IMR-90 (cell line): ENCODE measurements at regions not wholly inside any gene's neighbourhood (a gene's known extent, or its start where the extent isn't known, plus 50 kb on each side); places are given as distances from the start of the nearest gene placed in this dataset.

ENCODE experiments used
- ATAC-seq: fragments of 200-7000 bp; cut with Tn5 transposase; 2 replicates; pipeline ENCODE4 v1.9.1; 2020; ENCODE audit warnings: low read depth, mild to moderate bottlenecking, moderate library complexity
- BruUV-seq: library from RNA; stranded (reverse); fragments of 400-500 nt; replicated peaks from 2 replicates; lab custom pipeline; 2021; lab: Mats Ljungman, UMichigan
- CTCF ChIA-PET: fragments of 300-600 bp; formaldehyde crosslinking; extraction: SDS; loops from one replicate; lab custom pipeline; 2021; ENCODE audit warnings: antibody characterized with exemption; lab: Yijun Ruan, JAX
- POLR2A ChIA-PET: fragments of 300-600 bp; sonication (Branson Sonifier 250); formaldehyde crosslinking; loops from one replicate; lab custom pipeline; 2022; ENCODE audit warnings: antibody characterized with exemption; ENCODE audit not compliant: unreplicated experiment; lab: Charles Lee
- DNase-seq: peaks from one replicate; pipeline ENCODE4 v3.0.0; 2013
- H2AFZ ChIP-seq: replicated peaks from 2 replicates; pipeline ENCODE3; 2013; ENCODE audit warnings: low read length, mild to moderate bottlenecking; ENCODE audit not compliant: poor library complexity
- H2AK5ac ChIP-seq: 2 replicates; pipeline ENCODE4 v1.6.1; 2013; ENCODE audit warnings: low read depth, low read length, inconsistent platforms
- H2AK9ac ChIP-seq: replicated peaks from 2 replicates; pipeline ENCODE3; 2013; ENCODE audit warnings: mild to moderate bottlenecking, low read depth, low read length, moderate library complexity; ENCODE audit not compliant: poor library complexity
- H2BK120ac ChIP-seq: 2 replicates; pipeline ENCODE4 v1.6.1; 2013; ENCODE audit warnings: low read depth, low read length, inconsistent platforms
- H2BK15ac ChIP-seq: 3 replicates; pipeline ENCODE4 v1.6.1; 2013; ENCODE audit warnings: low read depth, low read length, inconsistent platforms
- H2BK20ac ChIP-seq: 2 replicates; pipeline ENCODE4 v1.6.1; 2013; ENCODE audit warnings: low read depth, mild to moderate bottlenecking, inconsistent platforms, low read length, moderate library complexity
- H2BK5ac ChIP-seq: 2 replicates; pipeline ENCODE4 v1.6.1; 2013; ENCODE audit warnings: mild to moderate bottlenecking, low read depth, low read length, inconsistent platforms; ENCODE audit not compliant: poor library complexity, severe bottlenecking
- H3K14ac ChIP-seq: replicated peaks from 2 replicates; pipeline ENCODE4 v1.6.1; 2013; ENCODE audit warnings: low read depth, low read length, inconsistent platforms
- H3K18ac ChIP-seq: 2 replicates; pipeline ENCODE4 v1.6.1; 2013; ENCODE audit warnings: low read depth, low read length, control low read depth
- H3K23ac ChIP-seq: 2 replicates; pipeline ENCODE4 v1.6.1; 2013; ENCODE audit warnings: low read depth, low read length, inconsistent platforms
- H3K27ac ChIP-seq: 2 replicates; pipeline ENCODE4 v1.5.1; 2013; ENCODE audit warnings: mild to moderate bottlenecking, control low read depth, low read length; ENCODE audit not compliant: insufficient read depth
- H3K27me3 ChIP-seq: 2 replicates; pipeline ENCODE4 v1.6.1; 2013; ENCODE audit warnings: low read length; ENCODE audit not compliant: control insufficient read depth, insufficient read depth
- H3K36me3 ChIP-seq: 2 replicates; pipeline ENCODE4 v1.6.1; 2013; ENCODE audit warnings: low read length, mixed read lengths; ENCODE audit not compliant: control insufficient read depth, insufficient read depth
- H3K4ac ChIP-seq: 2 replicates; pipeline ENCODE4 v1.6.1; 2013; ENCODE audit warnings: low read depth, low read length, inconsistent platforms
- H3K4me1 ChIP-seq: 2 replicates; pipeline ENCODE4 v1.6.1; 2013; ENCODE audit warnings: low read length, mixed read lengths; ENCODE audit not compliant: control insufficient read depth, insufficient read depth
- H3K4me2 ChIP-seq: 2 replicates; pipeline ENCODE4 v1.6.1; 2013; ENCODE audit warnings: low read depth, mild to moderate bottlenecking, control low read depth, low read length, moderate library complexity
- H3K4me3 ChIP-seq: 2 replicates; pipeline ENCODE4 v1.5.1; 2013; ENCODE audit warnings: low read depth, mild to moderate bottlenecking, control low read depth, low read length, moderate library complexity; ENCODE audit not compliant: insufficient read depth
- H3K56ac ChIP-seq: 2 replicates; pipeline ENCODE4 v1.6.1; 2013; ENCODE audit warnings: low read length, inconsistent platforms; ENCODE audit not compliant: insufficient read depth; ENCODE audit errors: extremely low read depth
- H3K79me1 ChIP-seq, 2 experiments: 2 replicates each; pipeline ENCODE4 v1.6.1; 2013; ENCODE audit warnings: low read length in 2 of 2, inconsistent platforms in 1 of 2, low read depth in 1 of 2
- H3K9ac ChIP-seq: 2 replicates; pipeline ENCODE4 v1.6.1; 2013; ENCODE audit warnings: low read depth, low read length, control low read depth
- H3K9me1 ChIP-seq: 2 replicates; pipeline ENCODE4 v1.6.1; 2013; ENCODE audit warnings: low read length, inconsistent platforms; ENCODE audit not compliant: insufficient read depth
- H3K9me3 ChIP-seq: 2 replicates; pipeline ENCODE4 v1.6.1; 2013; ENCODE audit warnings: low read length; ENCODE audit not compliant: control insufficient read depth, insufficient read depth
- H4K20me1 ChIP-seq: 2 replicates; pipeline ENCODE4 v1.6.1; 2013; ENCODE audit warnings: low read length, inconsistent platforms; ENCODE audit not compliant: insufficient read depth
- H4K5ac ChIP-seq: 2 replicates; pipeline ENCODE4 v1.6.1; 2013; ENCODE audit warnings: mild to moderate bottlenecking, low read depth, low read length, control low read depth
- H4K8ac ChIP-seq, 2 experiments: 2 replicates each; pipeline ENCODE4 v1.6.1; 2013; ENCODE audit warnings: low read depth in 2 of 2, low read length in 2 of 2, control low read depth in 1 of 2, inconsistent platforms in 1 of 2
- H4K91ac ChIP-seq: 2 replicates; pipeline ENCODE4 v1.6.1; 2013; ENCODE audit warnings: low read depth, low read length, inconsistent platforms; ENCODE audit not compliant: insufficient read depth
- BHLHE40 ChIP-seq: fragments of 150-350 bp; IDR thresholded peaks from 2 replicates; pipeline ENCODE4 v1.6.1; 2016; ENCODE audit warnings: mild to moderate bottlenecking, low read depth, low read length
- CEBPB ChIP-seq: IDR thresholded peaks from 2 replicates; pipeline ENCODE4 v1.6.1; 2012; ENCODE audit warnings: low read depth, low read length, improper control_type of control experiment
- MAFK ChIP-seq: IDR thresholded peaks from 2 replicates; pipeline ENCODE4 v1.6.1; 2012; ENCODE audit warnings: low read depth, low read length, improper control_type of control experiment
- MAZ ChIP-seq: IDR thresholded peaks from 2 replicates; pipeline ENCODE4 v1.6.1; 2012; ENCODE audit warnings: low read depth, mild to moderate bottlenecking, low read length, improper control_type of control experiment, moderate library complexity, borderline replicate concordance
- MXI1 ChIP-seq: IDR thresholded peaks from 2 replicates; pipeline ENCODE4 v1.6.1; 2012; ENCODE audit warnings: low read depth, mild to moderate bottlenecking, low read length, moderate library complexity, borderline replicate concordance
- NFE2L2 ChIP-seq: fragments of 150-350 bp; IDR thresholded peaks from 2 replicates; pipeline ENCODE4 v1.6.1; 2016; ENCODE audit warnings: low read depth, mild to moderate bottlenecking, low read length
- POLR2A ChIP-seq: IDR thresholded peaks from 2 replicates; pipeline ENCODE4 v1.6.1; 2012; ENCODE audit warnings: mild to moderate bottlenecking, low read depth, low read length
- RCOR1 ChIP-seq: IDR thresholded peaks from 2 replicates; pipeline ENCODE4 v1.6.1; 2012; ENCODE audit warnings: mild to moderate bottlenecking, low read length, improper control_type of control experiment; ENCODE audit not compliant: insufficient replicate concordance
- RFX5 ChIP-seq: IDR thresholded peaks from 2 replicates; pipeline ENCODE4 v1.8.0; 2012; ENCODE audit warnings: low read depth, mild to moderate bottlenecking, low read length, moderate library complexity
- WGBS, 2 experiments: methylation state at CpG; one replicate each; pipeline versions ENCODE4 v1.1.5 to v1.1.7; 2013; ENCODE audit warnings: missing lambda C conversion rate in 2 of 2; ENCODE audit not compliant: insufficient read length in 1 of 2; ENCODE audit errors: extremely low coverage in 2 of 2; 5-methylcytosine and 5-hydroxymethylcytosine counted together
- dilution Hi-C: fragments of 300-500 bp; cut with HindIII; formaldehyde crosslinking; loops from one replicate; pipeline ENCODE4 v1.14.3; 2018; ENCODE audit warnings: low sequenced_read_pairs; ENCODE audit not compliant: unreplicated experiment
- in situ Hi-C: fragments of 300-500 bp; cut with MboI; formaldehyde crosslinking; loops from 3 replicates; pipeline ENCODE4 v1.14.3; 2019; ENCODE audit warnings: low sequenced_read_pairs, inconsistent platforms, mixed read lengths
- intact Hi-C: fragments of 100-400 bp; cut with micrococcal nuclease; formaldehyde crosslinking; loops from 2 replicates; pipeline ENCODE4 v1.10.0; 2022
- TF ChIP-seq, protein P1 (sequence below): fragments of 150-350 bp; IDR thresholded peaks from 2 replicates; pipeline ENCODE4 v1.6.1; 2016; ENCODE audit warnings: low read depth, mild to moderate bottlenecking, low read length, moderate library complexity, borderline replicate concordance
- TF ChIP-seq, protein P2 (sequence below): conservative IDR thresholded peaks from 2 replicates; pipeline ENCODE4 v1.5.1; 2012; ENCODE audit warnings: mild to moderate bottlenecking, low read depth, low read length, improper control_type of control experiment
- TF ChIP-seq, protein P3 (sequence below): fragments of 150-350 bp; IDR thresholded peaks from 2 replicates; pipeline ENCODE4 v1.6.1; 2017; ENCODE audit warnings: mild to moderate bottlenecking, antibody characterized with exemption, low read length, low read depth

DNA sequence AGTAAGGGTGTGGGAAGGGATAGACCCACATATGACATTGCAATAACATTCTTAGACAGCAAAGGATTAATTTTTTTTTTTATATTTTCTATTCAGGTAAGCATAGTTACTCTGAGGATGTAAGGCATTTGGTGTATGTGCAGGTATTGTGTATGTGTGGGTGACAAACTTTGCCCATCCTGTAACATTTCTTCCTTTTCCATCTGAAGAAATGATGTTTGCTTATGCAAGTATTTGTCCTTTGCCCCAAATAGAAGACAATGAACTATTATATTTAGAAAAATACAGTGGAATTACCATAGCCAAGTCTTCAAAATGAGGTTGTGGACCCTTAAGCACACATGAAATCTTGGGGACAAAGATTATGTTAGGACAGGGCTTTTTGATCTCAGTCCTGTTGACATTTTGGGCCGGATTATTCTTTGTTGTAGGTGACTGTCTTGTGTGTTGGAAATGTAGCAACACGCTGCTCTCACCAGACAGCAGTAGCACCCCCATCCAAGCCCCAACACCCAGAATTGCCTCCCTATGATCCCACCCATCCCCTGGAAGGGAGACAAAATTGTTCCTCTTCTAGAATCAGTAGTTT, 1244.7 kb downstream of the STIM2 start:
- Histone ChIP-seq H3K9ac (no peak overlapping the region), H3K27me3 (no peaks in the 10 kb centered on the region), H2AK5ac (no peak overlapping the region), H3K9me3 (no peaks in the 10 kb centered on the region), H2BK5ac (no peak overlapping the region), H2AK9ac (no peak overlapping the region), H3K56ac (no peak overlapping the region), H2BK15ac (no peak overlapping the region), H3K4me3 (no peak overlapping the region), H3K36me3 (no peaks in the 10 kb centered on the region), H4K20me1 (no peaks in the 10 kb centered on the region), H2AFZ (no peak overlapping the region), H3K23ac (no peak overlapping the region), H4K8ac (no peak overlapping the region), H2BK120ac (no peak overlapping the region), H3K79me1 (no peaks in the 10 kb centered on the region), H3K4me2 (no peak overlapping the region), H4K91ac (no peak overlapping the region), H2BK20ac (no peak overlapping the region), H3K14ac (no peak overlapping the region), H4K5ac (no peak overlapping the region), H3K27ac (no peak overlapping the region), H3K4me1 (no peaks in the 10 kb centered on the region), H3K4ac (no peak overlapping the region), H3K18ac (no peak overlapping the region), H3K9me1 (no peaks in the 10 kb centered on the region)
- ChIA-PET CTCF (no interaction called here), POLR2A (no interaction called here)
- in situ Hi-C loops (no loop called here), dilution Hi-C loops (no loop called here), intact Hi-C loops (no loop called here)
- no CpG with 5 or more reads among the region's 2 CpGs for WGBS, 2 experiments
- DNase-seq (no peak), ATAC-seq (no peak)
- TF ChIP-seq BHLHE40, result no peak
- TF ChIP-seq, protein P1, sequence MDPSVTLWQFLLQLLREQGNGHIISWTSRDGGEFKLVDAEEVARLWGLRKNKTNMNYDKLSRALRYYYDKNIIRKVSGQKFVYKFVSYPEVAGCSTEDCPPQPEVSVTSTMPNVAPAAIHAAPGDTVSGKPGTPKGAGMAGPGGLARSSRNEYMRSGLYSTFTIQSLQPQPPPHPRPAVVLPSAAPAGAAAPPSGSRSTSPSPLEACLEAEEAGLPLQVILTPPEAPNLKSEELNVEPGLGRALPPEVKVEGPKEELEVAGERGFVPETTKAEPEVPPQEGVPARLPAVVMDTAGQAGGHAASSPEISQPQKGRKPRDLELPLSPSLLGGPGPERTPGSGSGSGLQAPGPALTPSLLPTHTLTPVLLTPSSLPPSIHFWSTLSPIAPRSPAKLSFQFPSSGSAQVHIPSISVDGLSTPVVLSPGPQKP, result no peak
- TF ChIP-seq POLR2A, result no peak
- no peak for TF ChIP-seq MAZ
- TF ChIP-seq NFE2L2, result no peak
- TF ChIP-seq, protein P2, sequence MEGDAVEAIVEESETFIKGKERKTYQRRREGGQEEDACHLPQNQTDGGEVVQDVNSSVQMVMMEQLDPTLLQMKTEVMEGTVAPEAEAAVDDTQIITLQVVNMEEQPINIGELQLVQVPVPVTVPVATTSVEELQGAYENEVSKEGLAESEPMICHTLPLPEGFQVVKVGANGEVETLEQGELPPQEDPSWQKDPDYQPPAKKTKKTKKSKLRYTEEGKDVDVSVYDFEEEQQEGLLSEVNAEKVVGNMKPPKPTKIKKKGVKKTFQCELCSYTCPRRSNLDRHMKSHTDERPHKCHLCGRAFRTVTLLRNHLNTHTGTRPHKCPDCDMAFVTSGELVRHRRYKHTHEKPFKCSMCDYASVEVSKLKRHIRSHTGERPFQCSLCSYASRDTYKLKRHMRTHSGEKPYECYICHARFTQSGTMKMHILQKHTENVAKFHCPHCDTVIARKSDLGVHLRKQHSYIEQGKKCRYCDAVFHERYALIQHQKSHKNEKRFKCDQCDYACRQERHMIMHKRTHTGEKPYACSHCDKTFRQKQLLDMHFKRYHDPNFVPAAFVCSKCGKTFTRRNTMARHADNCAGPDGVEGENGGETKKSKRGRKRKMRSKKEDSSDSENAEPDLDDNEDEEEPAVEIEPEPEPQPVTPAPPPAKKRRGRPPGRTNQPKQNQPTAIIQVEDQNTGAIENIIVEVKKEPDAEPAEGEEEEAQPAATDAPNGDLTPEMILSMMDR, result no peak
- no peak for TF ChIP-seq RCOR1
- TF ChIP-seq MAFK, result no peak
- no peak for TF ChIP-seq CEBPB
- TF ChIP-seq MXI1, result no peak
- TF ChIP-seq RFX5, result no peak
- TF ChIP-seq, protein P3, sequence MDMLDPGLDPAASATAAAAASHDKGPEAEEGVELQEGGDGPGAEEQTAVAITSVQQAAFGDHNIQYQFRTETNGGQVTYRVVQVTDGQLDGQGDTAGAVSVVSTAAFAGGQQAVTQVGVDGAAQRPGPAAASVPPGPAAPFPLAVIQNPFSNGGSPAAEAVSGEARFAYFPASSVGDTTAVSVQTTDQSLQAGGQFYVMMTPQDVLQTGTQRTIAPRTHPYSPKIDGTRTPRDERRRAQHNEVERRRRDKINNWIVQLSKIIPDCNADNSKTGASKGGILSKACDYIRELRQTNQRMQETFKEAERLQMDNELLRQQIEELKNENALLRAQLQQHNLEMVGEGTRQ, result no peak
- no TSS peak for BruUV-seq
